CD4-positive, alpha-beta memory T cell (primary cell): ENCODE measurements at regions not wholly inside any gene's neighbourhood (a gene's known extent, or its start where the extent isn't known, plus 50 kb on each side); places are given as distances from the start of the nearest gene placed in this dataset.

Experiments used
- CTCF ChIA-PET: fragments of 350-600 bp; sonication (Branson Sonifier 250); formaldehyde crosslinking; loops from one replicate; lab custom pipeline; 2021; ENCODE audit warnings: inconsistent platforms; ENCODE audit not compliant: partially characterized antibody; lab: Charles Lee
- POLR2A ChIA-PET: fragments of 350-600 bp; sonication (Branson Sonifier 250); formaldehyde crosslinking; loops from one replicate; lab custom pipeline; 2021; ENCODE audit not compliant: partially characterized antibody; lab: Charles Lee
- DNase-seq, 5 donors: peaks; one replicate each; pipeline versions ENCODE4 v3.0.0 to v3.0.0-alpha.2; 2020 to 2022; ENCODE audit warnings: mixed read lengths in 1 of 5
- H3K27ac ChIP-seq: one replicate; pipeline ENCODE4 v1.7.0; 2013; ENCODE audit warnings: low read depth, low read length
- H3K27me3 ChIP-seq: 2 replicates; pipeline ENCODE4 v1.7.0; 2013; ENCODE audit warnings: mild to moderate bottlenecking, low read length, moderate library complexity; ENCODE audit not compliant: insufficient read depth
- H3K36me3 ChIP-seq: 2 replicates; pipeline ENCODE4 v1.7.0; 2013; ENCODE audit warnings: mild to moderate bottlenecking, low read length, moderate library complexity; ENCODE audit not compliant: insufficient read depth
- H3K4me1 ChIP-seq: 2 replicates; pipeline ENCODE4 v1.7.0; 2013; ENCODE audit warnings: mild to moderate bottlenecking, low read length, moderate library complexity; ENCODE audit not compliant: insufficient read depth
- H3K4me3 ChIP-seq, 2 donors: one replicate each; pipeline ENCODE4 v1.7.0; 2013; ENCODE audit warnings: low read length in 2 of 2, mild to moderate bottlenecking in 1 of 2
- H3K9me3 ChIP-seq, 2 donors: one replicate each; pipeline ENCODE4 v1.7.0; 2013; ENCODE audit warnings: low read length in 2 of 2, control low read depth in 1 of 2; ENCODE audit not compliant: control insufficient read depth in 1 of 2
- H3K27ac Mint-ChIP-seq, 7 donors: one replicate each; pipeline ENCODE4 v1.8.0; 2020 to 2021; ENCODE audit warnings: mixed read lengths in 7 of 7, mild to moderate bottlenecking in 6 of 7, inconsistent platforms in 3 of 7, moderate library complexity in 3 of 7
- H3K27me3 Mint-ChIP-seq, 2 donors: one replicate each; pipeline ENCODE4 v1.8.0; 2020 to 2021; ENCODE audit warnings: mixed read lengths in 2 of 2
- H3K36me3 Mint-ChIP-seq, 2 donors: one replicate each; pipeline ENCODE4 v1.8.0; 2020 to 2021; ENCODE audit warnings: mixed read lengths in 2 of 2, inconsistent platforms in 1 of 2, mild to moderate bottlenecking in 1 of 2
- H3K4me1 Mint-ChIP-seq, 4 donors: one replicate each; pipeline ENCODE4 v1.8.0; 2020 to 2021; ENCODE audit warnings: mixed read lengths in 4 of 4, mild to moderate bottlenecking in 1 of 4
- H3K4me3 Mint-ChIP-seq, 8 donors: one replicate each; pipeline ENCODE4 v1.8.0; 2020 to 2021; ENCODE audit warnings: mixed read lengths in 8 of 8, mild to moderate bottlenecking in 7 of 8, moderate library complexity in 6 of 8, inconsistent platforms in 3 of 8
- H3K9me3 Mint-ChIP-seq, 8 donors: one replicate each; pipeline ENCODE4 v1.8.0; 2020 to 2021; ENCODE audit warnings: mixed read lengths in 8 of 8, mild to moderate bottlenecking in 5 of 8, inconsistent platforms in 3 of 8, moderate library complexity in 1 of 8
- intact Hi-C: fragments of 100-400 bp; cut with micrococcal nuclease; formaldehyde crosslinking; loops from one replicate; pipeline ENCODE4 v1.15.1; 2023

GRCh38 chr5:3809455-3809854 lies 213.8 kb downstream of the IRX1 start:
- CTCF ChIA-PET, result no interaction called here
- Mint-ChIP-seq H3K4me3 (no peak overlapping the region), H3K27me3 (no peaks in the 10 kb centered on the region), H3K9me3 (peaks cover 0 to 20% (median 9%) of the 10 kb centered on the region in 8 donors), H3K36me3 (no peaks in the 10 kb centered on the region), H3K27ac (no peak overlapping the region), H3K4me1 (no peaks in the 10 kb centered on the region)
- Histone ChIP-seq H3K36me3 (no peaks in the 10 kb centered on the region), H3K27me3 (no peaks in the 10 kb centered on the region), H3K4me1 (no peaks in the 10 kb centered on the region), H3K9me3 (no peaks in the 10 kb centered on the region), H3K27ac (no peak overlapping the region), H3K4me3 (no peak overlapping the region)
- intact Hi-C loops, result no loop called here
- POLR2A ChIA-PET, result no interaction called here
- DNase-seq, result no peak

- intact Hi-C loops, result no loop called here
- POLR2A ChIA-PET, result no interaction called here
- no peaks in the 10 kb centered on the region for H3K9me3 ChIP-seq
Measured at GRCh38 chr5:3811116-3811515, 215.5 kb downstream of the IRX1 start.

GRCh38 chr5:3818624-3819023 lies 223.0 kb downstream of the IRX1 start:
- H3K36me3 Mint-ChIP-seq, result no peaks in the 10 kb centered on the region
- DNase-seq, result no peak
- no peaks in the 10 kb centered on the region for H3K4me1 Mint-ChIP-seq
- no peaks in the 10 kb centered on the region for H3K36me3 ChIP-seq
- H3K27me3 Mint-ChIP-seq, result no peaks in the 10 kb centered on the region
- no peak overlapping the region for H3K27ac ChIP-seq
- intact Hi-C loops, result no loop called here
- no peaks in the 10 kb centered on the region for H3K27me3 ChIP-seq
- H3K9me3 Mint-ChIP-seq, result peaks cover 2 to 8% (median 4%) of the 10 kb centered on the region in 8 donors
- H3K4me3 ChIP-seq, result no peak overlapping the region
- H3K27ac Mint-ChIP-seq, result no peak overlapping the region
- CTCF ChIA-PET, result no interaction called here
- POLR2A ChIA-PET, result no interaction called here
- no peaks in the 10 kb centered on the region for H3K9me3 ChIP-seq
- no peaks in the 10 kb centered on the region for H3K4me1 ChIP-seq
- no peak overlapping the region for H3K4me3 Mint-ChIP-seq

More at GRCh38 chr5:3811116-3811515, 215.5 kb downstream of the IRX1 start:
- Mint-ChIP-seq H3K4me3 (no peak overlapping the region), H3K27me3 (no peaks in the 10 kb centered on the region), H3K27ac (no peak overlapping the region), H3K9me3 (peaks cover 0 to 20% (median 9%) of the 10 kb centered on the region in 8 donors), H3K36me3 (no peaks in the 10 kb centered on the region), H3K4me1 (no peaks in the 10 kb centered on the region)
- CTCF ChIA-PET, result no interaction called here
- H3K27me3 ChIP-seq, result no peaks in the 10 kb centered on the region
- no peak overlapping the region for H3K4me3 ChIP-seq
- no peak for DNase-seq
- no peaks in the 10 kb centered on the region for H3K4me1 ChIP-seq
- H3K36me3 ChIP-seq, result no peaks in the 10 kb centered on the region
- no peak overlapping the region for H3K27ac ChIP-seq

- H3K27ac ChIP-seq, result no peak overlapping the region
- Mint-ChIP-seq H3K36me3 (no peaks in the 10 kb centered on the region), H3K27me3 (no peaks in the 10 kb centered on the region), H3K4me3 (no peak overlapping the region), H3K27ac (no peak overlapping the region), H3K9me3 (peaks cover 0 to 10% (median 3%) of the 10 kb centered on the region in 8 donors), H3K4me1 (no peaks in the 10 kb centered on the region)
- no peak overlapping the region for H3K4me3 ChIP-seq
- ChIA-PET CTCF (no interaction called here), POLR2A (no interaction called here)
- DNase-seq, result no peak
- H3K4me1 ChIP-seq, result no peaks in the 10 kb centered on the region
- intact Hi-C loops, result no loop called here
- H3K27me3 ChIP-seq, result no peaks in the 10 kb centered on the region
- H3K9me3 ChIP-seq, result no peaks in the 10 kb centered on the region
- H3K36me3 ChIP-seq, result no peaks in the 10 kb centered on the region
Measured at GRCh38 chr5:3825531-3826451, 230.2 kb downstream of the IRX1 start.

GRCh38 chr5:3827624-3828023 lies 232.0 kb downstream of the IRX1 start:
- no peaks in the 10 kb centered on the region for H3K4me1 Mint-ChIP-seq
- H3K36me3 ChIP-seq, result no peaks in the 10 kb centered on the region
- ChIA-PET CTCF (no interaction called here), POLR2A (no interaction called here)
- no peak overlapping the region for H3K4me3 ChIP-seq
- DNase-seq, result no peak
- H3K4me3 Mint-ChIP-seq, result no peak overlapping the region
- intact Hi-C loops, result no loop called here
- no peaks in the 10 kb centered on the region for H3K4me1 ChIP-seq
- peaks cover 0 to 7% (median 1%) of the 10 kb centered on the region in 8 donors for H3K9me3 Mint-ChIP-seq
- H3K27me3 ChIP-seq, result no peaks in the 10 kb centered on the region
- no peak overlapping the region for H3K27ac Mint-ChIP-seq
- H3K27ac ChIP-seq, result no peak overlapping the region
- H3K27me3 Mint-ChIP-seq, result no peaks in the 10 kb centered on the region
- no peaks in the 10 kb centered on the region for H3K9me3 ChIP-seq
- H3K36me3 Mint-ChIP-seq, result no peaks in the 10 kb centered on the region

- no peaks in the 10 kb centered on the region for H3K36me3 ChIP-seq
- no peak for DNase-seq
- H3K27me3 Mint-ChIP-seq, result no peaks in the 10 kb centered on the region
- intact Hi-C loops, result no loop called here
- ChIA-PET CTCF (no interaction called here), POLR2A (no interaction called here)
- H3K9me3 ChIP-seq, result no peaks in the 10 kb centered on the region
- peaks cover 0 to 7% (median 1%) of the 10 kb centered on the region in 8 donors for H3K9me3 Mint-ChIP-seq
- no peaks in the 10 kb centered on the region for H3K4me1 ChIP-seq
- no peak overlapping the region for H3K27ac ChIP-seq
- no peak overlapping the region for H3K4me3 Mint-ChIP-seq
- no peaks in the 10 kb centered on the region for H3K4me1 Mint-ChIP-seq
- H3K27ac Mint-ChIP-seq, result no peak overlapping the region
- no peaks in the 10 kb centered on the region for H3K27me3 ChIP-seq
- no peak overlapping the region for H3K4me3 ChIP-seq
- H3K36me3 Mint-ChIP-seq, result no peaks in the 10 kb centered on the region
Measured at GRCh38 chr5:3828761-3829160, 233.1 kb downstream of the IRX1 start.

- Histone ChIP-seq H3K36me3 (no peaks in the 10 kb centered on the region), H3K4me1 (no peaks in the 10 kb centered on the region), H3K27ac (no peak overlapping the region), H3K9me3 (no peaks in the 10 kb centered on the region), H3K4me3 (no peak overlapping the region), H3K27me3 (no peaks in the 10 kb centered on the region)
- H3K9me3 Mint-ChIP-seq, result peaks cover 0 to 15% (median 5%) of the 10 kb centered on the region in 8 donors
- H3K4me1 Mint-ChIP-seq, result no peaks in the 10 kb centered on the region
- H3K4me3 Mint-ChIP-seq, result no peak overlapping the region
- no peaks in the 10 kb centered on the region for H3K27me3 Mint-ChIP-seq
- no peak overlapping the region for H3K27ac Mint-ChIP-seq
- no peaks in the 10 kb centered on the region for H3K36me3 Mint-ChIP-seq
- ChIA-PET CTCF (no interaction called here), POLR2A (no interaction called here)
- no peak for DNase-seq
- intact Hi-C loops, result no loop called here
Measured at GRCh38 chr5:3833566-3833965, 237.9 kb downstream of the IRX1 start.
